NCI-H345 treated with DMSO at 0.1 percent for 48 hours (cell line): ENCODE measurements at regions not wholly inside any gene's neighbourhood (a gene's known extent, or its start where the extent isn't known, plus 50 kb on each side); places are given as distances from the start of the nearest gene placed in this dataset.
A peak's percentile ranks its signal among the peaks of the same experiment; 100 is the strongest.

Experiments
- DNase-seq: peaks from one replicate; lab custom pipeline; 2025; ENCODE audit not compliant: unreplicated experiment; lab: John Stamatoyannopoulos, UW

GRCh38 chr22:22345781-22346180, 101.2 kb downstream of the VPREB1 start:
- no peak for DNase-seq

- no peak for DNase-seq
These were observed 102.0 kb downstream of the VPREB1 start for GRCh38 chr22:22346401-22347107.

GRCh38 chr22:22348127-22348814, 103.7 kb downstream of the VPREB1 start:
- DNase-seq, result no peak

- DNase-seq, result no peak
These were observed 104.3 kb downstream of the VPREB1 start for GRCh38 chr22:22348815-22349454.

DNA sequence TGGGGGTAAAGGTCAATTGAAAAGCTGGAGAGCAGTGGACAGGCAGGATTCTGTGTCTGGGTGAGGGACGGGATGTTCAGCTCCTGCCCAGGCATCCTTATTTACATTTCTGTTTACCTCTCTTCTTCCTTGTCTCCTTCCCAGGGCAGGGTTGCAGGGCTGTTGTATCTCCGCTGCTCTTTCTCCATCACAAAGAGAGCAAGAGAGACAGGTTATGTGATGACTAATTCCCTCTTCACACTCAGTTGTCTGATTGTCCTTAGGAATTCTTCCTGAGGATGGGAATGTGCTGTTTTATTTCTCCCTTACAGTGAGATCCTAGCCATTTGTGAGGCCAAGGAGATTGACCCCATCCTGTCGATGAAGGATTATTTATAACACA, 104.9 kb downstream of the VPREB1 start:
- DNase-seq, result no peak

DNA sequence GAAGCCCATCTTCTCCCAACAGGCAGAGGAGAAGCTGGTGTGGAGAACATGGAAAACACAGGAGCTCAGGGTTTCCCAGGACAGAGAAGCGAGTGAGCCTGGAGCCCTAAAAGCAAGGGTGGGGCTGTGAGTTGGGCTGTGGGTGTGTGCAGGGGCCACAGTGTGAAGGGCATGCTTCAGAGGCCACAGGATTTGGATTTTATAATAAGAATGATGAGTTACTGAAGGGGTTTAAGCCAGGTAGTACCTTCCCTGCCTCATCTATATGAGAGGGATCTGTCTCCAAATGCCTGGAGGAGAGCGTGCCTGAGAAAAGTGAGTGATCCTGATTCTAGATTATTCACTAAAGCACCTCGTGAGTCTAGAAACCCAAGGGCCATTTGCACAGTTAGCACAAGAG, 106.8 kb downstream of the VPREB1 start:
- DNase-seq, result no peak

- DNase-seq, result no peak
These were observed 107.9 kb downstream of the VPREB1 start for GRCh38 chr22:22352371-22352999.

- DNase-seq, result no peak
These were observed 110.7 kb downstream of the VPREB1 start for GRCh38 chr22:22355096-22355834.

DNA sequence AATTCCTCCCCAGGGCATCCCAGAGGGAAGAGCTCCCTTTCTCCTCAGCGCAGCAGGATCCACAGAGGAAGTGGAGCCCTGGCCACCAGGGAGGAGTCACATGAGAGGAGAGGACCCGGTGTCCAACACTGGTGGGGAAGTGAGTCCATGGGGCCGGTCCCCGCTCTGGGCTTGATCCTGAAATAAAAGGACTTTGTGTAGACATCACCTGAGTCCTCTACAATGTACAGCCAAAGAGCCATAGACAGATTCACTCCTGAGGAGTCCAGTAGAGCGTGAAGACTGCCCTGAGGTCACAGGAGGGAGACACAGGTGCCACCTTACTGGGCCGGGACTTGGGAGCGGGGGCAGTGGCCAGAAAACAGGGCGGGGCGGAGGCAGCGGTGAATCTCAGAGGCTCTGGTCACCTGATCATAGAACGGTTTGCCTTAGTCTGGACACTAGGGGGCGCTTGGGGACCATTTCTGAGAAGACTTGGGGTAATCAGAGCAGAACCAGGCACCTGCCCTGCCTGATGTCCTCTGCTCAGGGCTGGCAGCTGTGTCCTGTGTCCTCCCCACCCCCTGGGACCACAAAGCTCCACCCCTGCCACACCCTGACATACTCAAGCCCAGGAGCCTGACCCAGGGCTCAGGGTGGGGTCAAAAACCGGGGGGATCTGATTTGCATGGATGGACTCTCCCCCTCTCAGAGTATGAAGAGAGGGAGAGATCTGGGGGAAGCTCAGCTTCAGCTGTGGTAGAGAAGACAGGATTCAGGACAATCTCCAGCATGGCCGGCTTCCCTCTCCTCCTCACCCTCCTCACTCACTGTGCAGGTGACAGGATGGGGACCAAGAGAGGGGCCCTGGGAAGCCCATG, 112.7 kb downstream of the VPREB1 start:
- DNase-seq, result peak; percentile 79

DNA sequence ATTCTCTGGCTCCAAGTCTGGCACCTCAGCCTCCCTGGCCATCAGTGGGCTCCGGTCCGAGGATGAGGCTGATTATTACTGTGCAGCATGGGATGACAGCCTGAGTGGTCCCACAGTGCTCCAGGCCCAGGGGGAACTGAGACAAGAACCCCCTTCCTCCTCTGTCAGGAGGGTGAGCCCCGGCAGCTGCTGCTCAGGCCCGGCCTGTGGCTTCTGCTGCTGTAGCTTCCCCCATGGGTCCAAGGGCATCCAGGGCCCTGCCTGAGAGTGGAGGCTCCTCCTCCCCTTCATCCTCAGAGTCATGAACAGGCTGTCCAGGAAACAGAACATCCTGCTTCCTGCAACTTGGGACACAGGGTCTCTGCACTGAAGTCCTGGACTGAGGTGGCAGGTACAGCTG, 113.6 kb downstream of the VPREB1 start:
- no peak for DNase-seq

- DNase-seq, result no peak
These were observed 114.1 kb downstream of the VPREB1 start for GRCh38 chr22:22358686-22359085.

DNA sequence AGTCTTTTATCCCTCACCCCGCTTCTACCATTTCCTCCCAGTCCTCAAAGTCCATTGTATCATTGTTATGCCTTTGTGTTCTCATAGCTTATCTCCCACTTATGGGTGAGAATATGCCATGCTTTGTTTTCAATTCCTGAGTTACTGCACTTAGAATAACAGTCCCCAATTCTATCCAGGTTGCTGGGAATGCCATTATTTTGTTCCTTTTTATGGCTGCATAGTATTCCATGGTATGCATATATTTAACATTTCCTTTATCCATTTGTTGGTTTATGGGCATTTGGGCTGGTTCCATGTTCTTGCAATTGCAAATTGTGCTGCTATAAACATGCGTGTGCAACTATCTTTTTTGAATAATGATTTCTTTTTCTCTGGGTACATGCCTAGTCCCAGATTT, 114.9 kb downstream of the VPREB1 start:
- DNase-seq, result no peak

- DNase-seq, result no peak
These were observed 115.4 kb downstream of the VPREB1 start for GRCh38 chr22:22360014-22360413.

DNA sequence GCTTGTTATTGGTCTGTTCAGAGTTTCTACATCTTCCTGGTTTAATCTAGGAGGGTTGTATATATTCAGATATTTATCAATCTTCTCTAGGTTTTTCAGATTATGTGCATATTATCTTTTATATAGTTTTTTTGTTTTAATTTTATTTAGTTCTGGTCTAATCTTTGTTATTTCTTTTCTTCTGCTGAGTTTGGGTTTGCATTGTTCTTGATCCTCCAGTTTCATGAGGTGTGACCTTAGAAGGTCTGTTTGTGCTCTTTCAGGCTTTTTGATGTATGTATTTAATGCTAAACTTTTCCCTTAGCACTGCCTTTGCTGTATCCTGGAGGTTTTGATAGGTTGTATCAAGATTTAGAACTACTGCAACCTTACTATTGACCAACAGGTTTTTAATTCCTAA, 117.7 kb downstream of the VPREB1 start:
- no peak for DNase-seq

GRCh38 chr22:22362936-22363335, 118.3 kb downstream of the VPREB1 start:
- no peak for DNase-seq

DNA sequence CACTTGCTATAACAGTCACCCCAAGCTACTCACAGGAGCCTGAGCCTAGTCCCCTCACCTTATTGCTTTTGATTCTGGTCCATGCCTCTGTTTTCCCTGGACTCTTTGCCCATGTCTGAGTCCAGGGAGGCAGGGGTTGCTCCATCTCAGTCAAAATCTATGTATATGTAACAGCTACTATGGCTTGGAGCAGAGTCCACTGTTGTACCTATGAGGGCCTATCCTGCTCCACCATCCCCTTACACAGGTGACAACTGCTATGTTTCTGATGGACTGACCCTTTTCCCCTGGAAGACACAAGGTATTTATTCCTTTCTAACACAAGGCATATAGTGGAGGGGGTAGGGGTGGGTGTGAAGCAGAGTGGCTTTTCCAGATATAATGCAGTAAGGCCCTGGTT, 119.6 kb downstream of the VPREB1 start:
- no peak for DNase-seq

GRCh38 chr22:22366537-22366936, 122.0 kb downstream of the VPREB1 start:
- DNase-seq, result no peak

DNA sequence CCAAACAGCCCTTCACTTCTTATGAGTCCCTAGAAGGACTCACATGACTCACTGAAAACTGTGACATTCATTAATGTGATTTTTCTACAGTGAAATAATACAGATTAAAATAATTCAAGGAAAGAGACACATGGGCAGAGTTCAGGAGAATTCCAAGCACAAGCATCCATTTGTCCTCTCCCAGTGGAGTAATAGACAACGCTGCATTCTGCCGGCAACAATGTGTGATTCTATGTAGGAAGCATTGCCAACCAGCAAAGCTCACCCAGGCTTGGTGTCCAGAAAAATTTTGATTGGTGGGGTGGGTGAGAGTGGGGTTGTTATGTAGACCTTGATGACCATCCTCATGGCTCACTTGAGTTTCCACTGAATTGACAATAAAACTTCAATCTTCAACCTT, 123.9 kb downstream of the VPREB1 start:
- no peak for DNase-seq

DNA sequence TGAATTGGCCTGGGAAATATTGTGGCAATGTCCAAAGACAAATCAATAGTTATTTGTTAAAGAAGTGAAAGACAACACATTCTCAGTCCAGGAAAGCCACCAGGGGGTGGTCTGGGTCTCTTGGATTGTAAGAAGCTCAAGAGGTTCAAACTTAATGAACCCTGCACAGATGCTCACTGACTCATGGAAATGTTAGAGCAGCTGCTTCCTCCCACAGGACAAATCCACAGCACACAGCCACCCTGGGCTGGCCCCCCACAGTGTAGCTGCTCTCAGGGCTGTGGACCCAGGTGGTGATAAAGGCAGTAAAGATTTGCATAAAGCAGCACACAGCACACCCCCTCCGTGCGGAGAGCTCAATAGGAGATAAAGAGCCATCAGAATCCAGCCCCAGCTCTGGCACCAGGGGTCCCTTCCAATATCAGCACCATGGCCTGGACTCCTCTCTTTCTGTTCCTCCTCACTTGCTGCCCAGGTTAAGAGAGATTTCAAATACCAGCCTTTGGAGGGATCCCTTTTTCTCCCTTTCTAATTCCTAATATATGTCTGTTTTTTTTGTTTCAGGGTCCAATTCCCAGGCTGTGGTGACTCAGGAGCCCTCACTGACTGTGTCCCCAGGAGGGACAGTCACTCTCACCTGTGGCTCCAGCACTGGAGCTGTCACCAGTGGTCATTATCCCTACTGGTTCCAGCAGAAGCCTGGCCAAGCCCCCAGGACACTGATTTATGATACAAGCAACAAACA, 124.8 kb downstream of the VPREB1 start:
- DNase-seq, result peak; percentile 67

GRCh38 chr22:22369964-22370270, 125.3 kb downstream of the VPREB1 start:
- no peak for DNase-seq
